Esophagus squamous epithelium (tissue), 4 donors: ENCODE measurements at regions not wholly inside any gene's neighbourhood (a gene's known extent, or its start where the extent isn't known, plus 50 kb on each side); places are given as distances from the start of the nearest gene placed in this dataset.

Experiments used
- CTCF ChIP-seq, 6 experiments: fragments of 450-650 bp in 4 of 6; fragments of 200-600 bp in 2 of 6; sonication (generic) in 2 of 6; IDR thresholded peaks; one replicate each; pipeline ENCODE4 v1.5.1; 2016 to 2019; ENCODE audit warnings: antibody characterized with exemption in 6 of 6, mild to moderate bottlenecking in 4 of 6, moderate library complexity in 4 of 6
- POLR2A ChIP-seq, 4 donors: fragments of 450-650 bp; IDR thresholded peaks; one replicate each; pipeline ENCODE4 v1.6.1; 2017; ENCODE audit warnings: antibody characterized with exemption in 4 of 4, mild to moderate bottlenecking in 4 of 4, moderate library complexity in 3 of 4

- no peak for TF ChIP-seq CTCF (IDR thresholded peaks at IDR 0.05)
- TF ChIP-seq POLR2A (IDR thresholded peaks at IDR 0.05) = no peak
Measured at GRCh38 chr7:57646901-57647246, 196.9 kb downstream of the ZNF716 start.
